Natural killer cell (primary cell): ENCODE measurements at regions not wholly inside any gene's neighbourhood (a gene's known extent, or its start where the extent isn't known, plus 50 kb on each side); places are given as distances from the start of the nearest gene placed in this dataset.
A peak's percentile ranks its signal among the peaks of the same experiment; 100 is the strongest.

Source experiments
- ATAC-seq, 3 donors: fragments of 150-1000 bp in 2 of 3; fragments of 200-7000 bp in 1 of 3; cut with Tn5 transposase; 1 replicate in 1 of 3; 2 replicates in 2 of 3; pipeline ENCODE4 v1.10.0; 2021; ENCODE audit warnings: mild to moderate bottlenecking in 2 of 3, moderate library complexity in 2 of 3
- DNase-seq, 2 donors: peaks; one replicate each; pipeline versions ENCODE4 v3.0.0 to v3.0.0-alpha.2; 2013 to 2021; ENCODE audit warnings: mixed read lengths in 1 of 2
- H3K27ac ChIP-seq: one replicate; pipeline ENCODE4 v1.5.1; 2013; ENCODE audit warnings: mild to moderate bottlenecking, low read length
- H3K27me3 ChIP-seq: one replicate; pipeline ENCODE4 v1.6.1; 2013; ENCODE audit warnings: low read length; ENCODE audit not compliant: control insufficient read depth, insufficient read depth
- H3K36me3 ChIP-seq: one replicate; pipeline ENCODE4 v1.6.1; 2013; ENCODE audit warnings: low read length; ENCODE audit not compliant: control insufficient read depth, insufficient read depth
- H3K4me1 ChIP-seq: one replicate; pipeline ENCODE4 v1.6.1; 2013; ENCODE audit warnings: low read length; ENCODE audit not compliant: control insufficient read depth, insufficient read depth
- H3K4me3 ChIP-seq: one replicate; pipeline ENCODE4 v1.5.1; 2013; ENCODE audit warnings: low read length
- H3K9me3 ChIP-seq: one replicate; pipeline ENCODE4 v1.6.1; 2013; ENCODE audit warnings: low read length; ENCODE audit not compliant: control insufficient read depth, insufficient read depth
- H3K27ac Mint-ChIP-seq, 2 donors: one replicate each; pipeline ENCODE4 v1.8.0; 2022; ENCODE audit warnings: mild to moderate bottlenecking in 2 of 2, mixed read lengths in 2 of 2, moderate library complexity in 1 of 2
- H3K27me3 Mint-ChIP-seq, 2 donors: one replicate each; pipeline ENCODE4 v1.8.0; 2022; ENCODE audit warnings: low read depth in 2 of 2, mixed read lengths in 2 of 2
- H3K36me3 Mint-ChIP-seq: one replicate; pipeline ENCODE4 v1.8.0; 2022; ENCODE audit warnings: mixed read lengths
- H3K4me1 Mint-ChIP-seq, 2 donors: one replicate each; pipeline ENCODE4 v1.8.0; 2022; ENCODE audit warnings: mixed read lengths in 2 of 2
- H3K4me3 Mint-ChIP-seq: one replicate; pipeline ENCODE4 v1.8.0; 2022; ENCODE audit warnings: mild to moderate bottlenecking, moderate library complexity, mixed read lengths
- H3K9me3 Mint-ChIP-seq, 2 donors: one replicate each; pipeline ENCODE4 v1.8.0; 2022; ENCODE audit warnings: mixed read lengths in 2 of 2
- WGBS: methylation state at CpG from one replicate; pipeline ENCODE4 v1.1.7; 2013; ENCODE audit warnings: missing lambda C conversion rate; ENCODE audit not compliant: insufficient coverage; 5-methylcytosine and 5-hydroxymethylcytosine counted together
- intact Hi-C: fragments of 100-400 bp; cut with micrococcal nuclease; formaldehyde crosslinking; loops from one replicate; pipeline ENCODE4 v1.14.2; 2022
- TF ChIP-seq, protein P1 (sequence below): fragments of 200-600 bp; IDR thresholded peaks from one replicate; pipeline ENCODE4 v1.8.0; 2022; ENCODE audit warnings: antibody characterized with exemption

DNA sequence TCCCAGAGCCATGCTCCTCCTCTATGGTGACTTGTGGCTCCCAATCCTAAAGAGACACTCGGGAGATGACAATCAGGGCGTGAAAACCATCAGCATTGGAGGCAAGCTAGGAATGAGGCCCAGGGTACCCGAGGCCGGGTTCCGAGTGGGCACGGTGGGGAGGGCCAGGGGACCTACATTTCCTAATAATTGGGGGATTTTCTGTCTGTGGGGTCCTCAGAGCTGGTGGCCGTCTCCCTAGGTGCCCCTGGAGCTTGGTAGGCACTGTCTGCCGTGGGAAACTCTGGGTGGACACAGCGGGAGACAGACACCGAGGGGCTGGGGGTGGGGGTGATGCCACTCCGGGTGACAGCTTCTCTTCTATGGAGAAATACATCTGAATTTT is 312.5 kb upstream of the TNRC6C start:
- Histone ChIP-seq H3K27me3 (no peaks in the 10 kb centered on the region), H3K36me3 (no peaks in the 10 kb centered on the region), H3K4me3 (no peak overlapping the region), H3K27ac (no peak overlapping the region), H3K9me3 (no peaks in the 10 kb centered on the region), H3K4me1 (peaks cover 17% of the 10 kb centered on the region)
- ATAC-seq (no peak), DNase-seq (no peak)
- TF ChIP-seq, protein P1, sequence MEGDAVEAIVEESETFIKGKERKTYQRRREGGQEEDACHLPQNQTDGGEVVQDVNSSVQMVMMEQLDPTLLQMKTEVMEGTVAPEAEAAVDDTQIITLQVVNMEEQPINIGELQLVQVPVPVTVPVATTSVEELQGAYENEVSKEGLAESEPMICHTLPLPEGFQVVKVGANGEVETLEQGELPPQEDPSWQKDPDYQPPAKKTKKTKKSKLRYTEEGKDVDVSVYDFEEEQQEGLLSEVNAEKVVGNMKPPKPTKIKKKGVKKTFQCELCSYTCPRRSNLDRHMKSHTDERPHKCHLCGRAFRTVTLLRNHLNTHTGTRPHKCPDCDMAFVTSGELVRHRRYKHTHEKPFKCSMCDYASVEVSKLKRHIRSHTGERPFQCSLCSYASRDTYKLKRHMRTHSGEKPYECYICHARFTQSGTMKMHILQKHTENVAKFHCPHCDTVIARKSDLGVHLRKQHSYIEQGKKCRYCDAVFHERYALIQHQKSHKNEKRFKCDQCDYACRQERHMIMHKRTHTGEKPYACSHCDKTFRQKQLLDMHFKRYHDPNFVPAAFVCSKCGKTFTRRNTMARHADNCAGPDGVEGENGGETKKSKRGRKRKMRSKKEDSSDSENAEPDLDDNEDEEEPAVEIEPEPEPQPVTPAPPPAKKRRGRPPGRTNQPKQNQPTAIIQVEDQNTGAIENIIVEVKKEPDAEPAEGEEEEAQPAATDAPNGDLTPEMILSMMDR = no peak
- H3K27me3 Mint-ChIP-seq = peaks cover 0 to 1% of the 10 kb centered on the region in 2 donors
- H3K9me3 Mint-ChIP-seq = no peaks in the 10 kb centered on the region
- H3K27ac Mint-ChIP-seq = peak overlapping the region in 1 of 2 donors; percentile 54
- WGBS = 78% methylated on average over 10 of the region's 11 CpGs
- no peak overlapping the region for H3K4me3 Mint-ChIP-seq
- H3K4me1 Mint-ChIP-seq = peaks cover 0 to 8% of the 10 kb centered on the region in 2 donors
- H3K36me3 Mint-ChIP-seq = no peaks in the 10 kb centered on the region
- intact Hi-C loops = no loop called here

GRCh38 chr17:77647531-77647930 is 311.0 kb upstream of the TNRC6C start:
- Histone ChIP-seq H3K4me1 (peaks cover 17% of the 10 kb centered on the region), H3K27ac (no peak overlapping the region), H3K9me3 (no peaks in the 10 kb centered on the region), H3K4me3 (no peak overlapping the region), H3K27me3 (no peaks in the 10 kb centered on the region), H3K36me3 (no peaks in the 10 kb centered on the region)
- TF ChIP-seq, protein P1 = no peak
- ATAC-seq (no peak), DNase-seq (no peak)
- no peak overlapping the region for H3K4me3 Mint-ChIP-seq
- no peaks in the 10 kb centered on the region for H3K9me3 Mint-ChIP-seq
- no peaks in the 10 kb centered on the region for H3K36me3 Mint-ChIP-seq
- H3K4me1 Mint-ChIP-seq = peaks cover 0 to 8% of the 10 kb centered on the region in 2 donors
- no peaks in the 10 kb centered on the region for H3K27me3 Mint-ChIP-seq
- intact Hi-C loops = no loop called here
- 91% methylated on average over 11 of the region's 11 CpGs for WGBS
- no peak overlapping the region for H3K27ac Mint-ChIP-seq

DNA sequence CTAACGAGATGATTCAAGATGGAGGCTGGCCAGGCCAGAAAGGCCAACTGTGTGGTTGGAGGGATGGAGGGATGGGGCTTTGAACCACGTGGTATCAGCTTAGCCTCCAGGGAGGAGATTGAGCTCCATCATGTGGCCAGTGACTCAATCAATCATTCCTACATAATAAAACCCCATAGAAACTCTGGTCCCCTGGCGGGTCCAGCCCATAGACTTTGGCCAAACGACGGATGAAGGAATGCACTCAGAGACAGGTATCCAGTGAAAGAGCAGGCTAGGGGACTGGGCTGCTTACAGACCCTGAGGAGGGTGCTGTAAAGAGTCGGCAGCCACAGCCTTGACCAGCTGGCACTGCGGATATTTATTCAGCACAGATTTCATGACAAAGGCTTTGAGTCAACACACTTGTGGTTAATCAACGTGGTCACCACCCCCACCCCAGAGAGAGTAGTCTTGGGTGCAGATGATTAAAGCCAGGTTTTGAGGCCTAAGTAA is 308.7 kb upstream of the TNRC6C start:
- no peaks in the 10 kb centered on the region for H3K36me3 Mint-ChIP-seq
- Histone ChIP-seq H3K9me3 (no peaks in the 10 kb centered on the region), H3K36me3 (no peaks in the 10 kb centered on the region), H3K4me1 (peaks cover 15% of the 10 kb centered on the region), H3K27me3 (no peaks in the 10 kb centered on the region), H3K27ac (no peak overlapping the region), H3K4me3 (no peak overlapping the region)
- H3K4me1 Mint-ChIP-seq = peaks cover 0 to 8% of the 10 kb centered on the region in 2 donors
- ATAC-seq (no peak), DNase-seq (no peak)
- H3K27ac Mint-ChIP-seq = no peak overlapping the region
- TF ChIP-seq, protein P1 = no peak
- H3K4me3 Mint-ChIP-seq = no peak overlapping the region
- WGBS = 78% methylated on average over 7 of the region's 8 CpGs
- H3K9me3 Mint-ChIP-seq = no peaks in the 10 kb centered on the region
- intact Hi-C loops = no loop called here
- H3K27me3 Mint-ChIP-seq = peaks cover 0 to 10% of the 10 kb centered on the region in 2 donors

DNA sequence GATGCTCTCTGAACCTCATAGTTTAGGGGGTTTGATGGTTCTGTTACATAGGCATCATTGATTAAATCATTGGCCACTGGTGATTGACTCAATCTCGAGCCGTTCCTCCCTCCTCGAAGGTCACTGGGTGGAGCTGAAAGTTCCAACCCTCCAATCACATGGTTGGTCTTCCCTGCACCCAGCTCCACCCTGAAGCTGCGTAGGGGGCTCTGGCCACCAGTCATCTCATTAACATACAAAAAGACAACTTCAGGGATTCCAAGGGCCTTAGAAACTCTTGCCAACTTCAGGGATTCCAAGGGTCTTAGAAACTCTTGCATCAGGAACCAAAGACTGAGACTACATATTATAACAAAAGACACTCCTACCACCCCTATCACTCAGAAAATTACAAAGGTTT is 306.5 kb upstream of the TNRC6C start:
- H3K9me3 Mint-ChIP-seq = no peaks in the 10 kb centered on the region
- H3K27me3 Mint-ChIP-seq = peaks cover 0 to 10% of the 10 kb centered on the region in 2 donors
- Histone ChIP-seq H3K27me3 (no peaks in the 10 kb centered on the region), H3K36me3 (no peaks in the 10 kb centered on the region), H3K4me1 (no peaks in the 10 kb centered on the region), H3K27ac (no peak overlapping the region), H3K9me3 (no peaks in the 10 kb centered on the region), H3K4me3 (no peak overlapping the region)
- DNase-seq (no peak), ATAC-seq (no peak)
- H3K4me3 Mint-ChIP-seq = no peak overlapping the region
- 87% methylated on average over 4 of the region's 4 CpGs for WGBS
- intact Hi-C loops = no loop called here
- H3K4me1 Mint-ChIP-seq = no peaks in the 10 kb centered on the region
- TF ChIP-seq, protein P1 = no peak
- no peak overlapping the region for H3K27ac Mint-ChIP-seq
- no peaks in the 10 kb centered on the region for H3K36me3 Mint-ChIP-seq
